ENCODE measurements at regions not wholly inside any gene's neighbourhood (a gene's known extent, or its start where the extent isn't known, plus 50 kb on each side); places are given as distances from the start of the nearest gene placed in this dataset.

GRCh38 chr11:130535520-130535919, 87.1 kb downstream of the ADAMTS15 start:
- TF ChIP-seq GATA2 (IDR thresholded peaks at IDR 0.05; ENCODE audit: low read depth, low read length) (no peak), GATA3 (IDR thresholded peaks at IDR 0.05; ENCODE audit: low read depth, low read length) (no peak)

Measured in SH-SY5Y (cell line).